ENCODE measurements at regions not wholly inside any gene's neighbourhood (a gene's known extent, or its start where the extent isn't known, plus 50 kb on each side); places are given as distances from the start of the nearest gene placed in this dataset.

- intact Hi-C loops (cut with micrococcal nuclease) = no loop called here
- ATAC-seq (no peak), DNase-seq (no peak)
Measured at GRCh38 chr7:46214526-46214925, 293.5 kb upstream of the IGFBP3 start.

GRCh38 chr7:46213154-46213537, 292.1 kb upstream of the IGFBP3 start:
- ATAC-seq = no peak
- intact Hi-C loops (cut with micrococcal nuclease) = no loop called here
- no peak for DNase-seq

- ATAC-seq (no peak), DNase-seq (no peak)
- intact Hi-C loops (cut with micrococcal nuclease) = no loop called here
Measured at GRCh38 chr7:46212425-46213153, 291.5 kb upstream of the IGFBP3 start.

- intact Hi-C loops (cut with micrococcal nuclease) = no loop called here
- DNase-seq (no peak), ATAC-seq (no peak)
Measured at GRCh38 chr7:46210467-46210866, 289.4 kb upstream of the IGFBP3 start.

- intact Hi-C loops (cut with micrococcal nuclease) = no loop called here
- no peak for ATAC-seq
- DNase-seq = no peak
Measured at GRCh38 chr7:46209611-46210388, 288.7 kb upstream of the IGFBP3 start.

GRCh38 chr7:46208635-46209525, 287.8 kb upstream of the IGFBP3 start:
- no peak for ATAC-seq
- no peak for DNase-seq

GRCh38 chr7:46207931-46208634, 287.0 kb upstream of the IGFBP3 start:
- ATAC-seq = no peak
- intact Hi-C loops (cut with micrococcal nuclease) = no loop called here
- DNase-seq = no peak

More at GRCh38 chr7:46208635-46209525, 287.8 kb upstream of the IGFBP3 start:
- intact Hi-C loops (cut with micrococcal nuclease) = no loop called here

GRCh38 chr7:46206476-46207060, 285.5 kb upstream of the IGFBP3 start:
- ATAC-seq (no peak), DNase-seq (no peak)
- intact Hi-C loops (cut with micrococcal nuclease) = no loop called here

- ATAC-seq = no peak
- intact Hi-C loops (cut with micrococcal nuclease) = no loop called here
- no peak for DNase-seq
Measured at GRCh38 chr7:46205478-46205877, 284.4 kb upstream of the IGFBP3 start.

GRCh38 chr7:46203926-46204325, 282.9 kb upstream of the IGFBP3 start:
- intact Hi-C loops (cut with micrococcal nuclease) = no loop called here
- ATAC-seq = no peak
- DNase-seq = no peak

GRCh38 chr7:46202379-46202778, 281.3 kb upstream of the IGFBP3 start:
- ATAC-seq = no peak
- intact Hi-C loops (cut with micrococcal nuclease) = no loop called here
- DNase-seq = no peak

- ATAC-seq (no peak), DNase-seq (no peak)
- intact Hi-C loops (cut with micrococcal nuclease) = no loop called here
Measured at GRCh38 chr7:46201961-46202360, 280.9 kb upstream of the IGFBP3 start.

- DNase-seq = no peak
- intact Hi-C loops (cut with micrococcal nuclease) = no loop called here
- no peak for ATAC-seq
Measured at GRCh38 chr7:46198701-46199100, 277.6 kb upstream of the IGFBP3 start.

GRCh38 chr7:46197785-46198540, 276.9 kb upstream of the IGFBP3 start:
- intact Hi-C loops (cut with micrococcal nuclease) = no loop called here
- ATAC-seq (no peak), DNase-seq (no peak)

- ATAC-seq (no peak), DNase-seq (no peak)
- intact Hi-C loops (cut with micrococcal nuclease) = no loop called here
Measured at GRCh38 chr7:46195934-46196333, 274.9 kb upstream of the IGFBP3 start.

GRCh38 chr7:46192271-46192670, 271.2 kb upstream of the IGFBP3 start:
- DNase-seq = no peak
- intact Hi-C loops (cut with micrococcal nuclease) = no loop called here
- no peak for ATAC-seq

GRCh38 chr7:46191776-46192175, 270.7 kb upstream of the IGFBP3 start:
- intact Hi-C loops (cut with micrococcal nuclease) = no loop called here
- no peak for ATAC-seq

GRCh38 chr7:46191296-46191695, 270.2 kb upstream of the IGFBP3 start:
- ATAC-seq = no peak
- DNase-seq = no peak
- intact Hi-C loops (cut with micrococcal nuclease) = no loop called here

More at GRCh38 chr7:46191776-46192175, 270.7 kb upstream of the IGFBP3 start:
- DNase-seq = no peak

All from left ventricle myocardium superior (tissue), 1 donor.